Stimulated activated naive CD8-positive, alpha-beta T cell treated with anti-CD3 and anti-CD28 coated beads, Interleukin-15, Interleukin-2, amounts not matched to agents 100 U/mL and 50 U/mL, for 24 hours (primary cell): ENCODE measurements at regions not wholly inside any gene's neighbourhood (a gene's known extent, or its start where the extent isn't known, plus 50 kb on each side); places are given as distances from the start of the nearest gene placed in this dataset.

Experiments
- ATAC-seq: fragments of 150-1000 bp; cut with Tn5 transposase; one replicate; pipeline ENCODE4 v1.10.0; 2021
- DNase-seq: peaks from one replicate; pipeline ENCODE4 v3.0.0; 2021

GRCh38 chr9:19732441-19732951 lies 56.3 kb downstream of the SLC24A2 start:
- no peak for ATAC-seq

GRCh38 chr9:19728101-19728500 lies 60.7 kb downstream of the SLC24A2 start:
- ATAC-seq, result no peak
- no peak for DNase-seq

More at GRCh38 chr9:19732441-19732951, 56.3 kb downstream of the SLC24A2 start:
- DNase-seq, result no peak

- DNase-seq (no peak), ATAC-seq (no peak)
These were observed 62.9 kb downstream of the SLC24A2 start for GRCh38 chr9:19725970-19726369.

GRCh38 chr9:19720377-19720776 lies 68.5 kb downstream of the SLC24A2 start:
- ATAC-seq, result no peak
- no peak for DNase-seq

GRCh38 chr9:19703702-19704101 lies 85.1 kb downstream of the SLC24A2 start:
- DNase-seq, result no peak
- no peak for ATAC-seq

GRCh38 chr9:19701991-19702390 lies 86.8 kb downstream of the SLC24A2 start:
- ATAC-seq, result no peak
- no peak for DNase-seq

GRCh38 chr9:19701274-19701673 lies 87.6 kb downstream of the SLC24A2 start:
- DNase-seq, result no peak

GRCh38 chr9:19700699-19701098 lies 88.1 kb downstream of the SLC24A2 start:
- ATAC-seq (no peak), DNase-seq (no peak)

More at GRCh38 chr9:19701274-19701673, 87.6 kb downstream of the SLC24A2 start:
- ATAC-seq, result no peak

GRCh38 chr9:19699756-19700155 lies 89.1 kb downstream of the SLC24A2 start:
- no peak for DNase-seq
- no peak for ATAC-seq

GRCh38 chr9:19698960-19699359 lies 89.9 kb downstream of the SLC24A2 start:
- DNase-seq, result no peak
- no peak for ATAC-seq

- DNase-seq (no peak), ATAC-seq (no peak)
These were observed 94.2 kb downstream of the SLC24A2 start for GRCh38 chr9:19694601-19695000.

GRCh38 chr9:19690128-19690527 lies 98.7 kb downstream of the SLC24A2 start:
- no peak for ATAC-seq
- DNase-seq, result no peak

- ATAC-seq, result no peak
- DNase-seq, result no peak
These were observed 99.3 kb downstream of the SLC24A2 start for GRCh38 chr9:19689328-19690101.

- DNase-seq, result no peak
- ATAC-seq, result no peak
These were observed 105.1 kb downstream of the SLC24A2 start for GRCh38 chr9:19683715-19684114.

GRCh38 chr9:19682397-19682796 lies 106.4 kb downstream of the SLC24A2 start:
- ATAC-seq, result peak; percentile 36
- DNase-seq, result no peak

- no peak for DNase-seq
- no peak for ATAC-seq
These were observed 107.0 kb downstream of the SLC24A2 start for GRCh38 chr9:19681846-19682245.

- ATAC-seq, result no peak
- no peak for DNase-seq
These were observed 110.9 kb downstream of the SLC24A2 start for GRCh38 chr9:19677924-19678323.

- no peak for DNase-seq
- ATAC-seq, result no peak
These were observed 113.3 kb downstream of the SLC24A2 start for GRCh38 chr9:19675492-19675891.

GRCh38 chr9:19666575-19666974 lies 122.3 kb downstream of the SLC24A2 start:
- no peak for DNase-seq
- no peak for ATAC-seq

- ATAC-seq (peak; percentile 82), DNase-seq (no peak)
These were observed 123.5 kb downstream of the SLC24A2 start for GRCh38 chr9:19665146-19665863.

GRCh38 chr9:19663570-19663969 lies 125.3 kb downstream of the SLC24A2 start:
- no peak for DNase-seq

GRCh38 chr9:19662213-19662612 lies 126.6 kb downstream of the SLC24A2 start:
- ATAC-seq (no peak), DNase-seq (no peak)

More at GRCh38 chr9:19663570-19663969, 125.3 kb downstream of the SLC24A2 start:
- ATAC-seq, result no peak

- no peak for DNase-seq
- ATAC-seq, result no peak
These were observed 128.8 kb downstream of the SLC24A2 start for GRCh38 chr9:19660019-19660418.
